IMR-90 (cell line): ENCODE measurements at regions not wholly inside any gene's neighbourhood (a gene's known extent, or its start where the extent isn't known, plus 50 kb on each side); places are given as distances from the start of the nearest gene placed in this dataset.

Experiments used
- ATAC-seq: fragments of 200-7000 bp; cut with Tn5 transposase; 2 replicates; pipeline ENCODE4 v1.9.1; 2020; ENCODE audit warnings: low read depth, mild to moderate bottlenecking, moderate library complexity
- BruUV-seq: library from RNA; stranded (reverse); fragments of 400-500 nt; replicated peaks from 2 replicates; lab custom pipeline; 2021; lab: Mats Ljungman, UMichigan
- CTCF ChIA-PET: fragments of 300-600 bp; formaldehyde crosslinking; extraction: SDS; loops from one replicate; lab custom pipeline; 2021; ENCODE audit warnings: antibody characterized with exemption; lab: Yijun Ruan, JAX
- POLR2A ChIA-PET: fragments of 300-600 bp; sonication (Branson Sonifier 250); formaldehyde crosslinking; loops from one replicate; lab custom pipeline; 2022; ENCODE audit warnings: antibody characterized with exemption; ENCODE audit not compliant: unreplicated experiment; lab: Charles Lee
- DNase-seq: peaks from one replicate; pipeline ENCODE4 v3.0.0; 2013
- H2AFZ ChIP-seq: replicated peaks from 2 replicates; pipeline ENCODE3; 2013; ENCODE audit warnings: low read length, mild to moderate bottlenecking; ENCODE audit not compliant: poor library complexity
- H2AK5ac ChIP-seq: 2 replicates; pipeline ENCODE4 v1.6.1; 2013; ENCODE audit warnings: low read depth, low read length, inconsistent platforms
- H2AK9ac ChIP-seq: replicated peaks from 2 replicates; pipeline ENCODE3; 2013; ENCODE audit warnings: mild to moderate bottlenecking, low read depth, low read length, moderate library complexity; ENCODE audit not compliant: poor library complexity
- H2BK120ac ChIP-seq: 2 replicates; pipeline ENCODE4 v1.6.1; 2013; ENCODE audit warnings: low read depth, low read length, inconsistent platforms
- H2BK15ac ChIP-seq: 3 replicates; pipeline ENCODE4 v1.6.1; 2013; ENCODE audit warnings: low read depth, low read length, inconsistent platforms
- H2BK20ac ChIP-seq: 2 replicates; pipeline ENCODE4 v1.6.1; 2013; ENCODE audit warnings: low read depth, mild to moderate bottlenecking, inconsistent platforms, low read length, moderate library complexity
- H2BK5ac ChIP-seq: 2 replicates; pipeline ENCODE4 v1.6.1; 2013; ENCODE audit warnings: mild to moderate bottlenecking, low read depth, low read length, inconsistent platforms; ENCODE audit not compliant: poor library complexity, severe bottlenecking
- H3K14ac ChIP-seq: replicated peaks from 2 replicates; pipeline ENCODE4 v1.6.1; 2013; ENCODE audit warnings: low read depth, low read length, inconsistent platforms
- H3K18ac ChIP-seq: 2 replicates; pipeline ENCODE4 v1.6.1; 2013; ENCODE audit warnings: low read depth, low read length, control low read depth
- H3K23ac ChIP-seq: 2 replicates; pipeline ENCODE4 v1.6.1; 2013; ENCODE audit warnings: low read depth, low read length, inconsistent platforms
- H3K27ac ChIP-seq: 2 replicates; pipeline ENCODE4 v1.5.1; 2013; ENCODE audit warnings: mild to moderate bottlenecking, control low read depth, low read length; ENCODE audit not compliant: insufficient read depth
- H3K27me3 ChIP-seq: 2 replicates; pipeline ENCODE4 v1.6.1; 2013; ENCODE audit warnings: low read length; ENCODE audit not compliant: control insufficient read depth, insufficient read depth
- H3K36me3 ChIP-seq: 2 replicates; pipeline ENCODE4 v1.6.1; 2013; ENCODE audit warnings: low read length, mixed read lengths; ENCODE audit not compliant: control insufficient read depth, insufficient read depth
- H3K4ac ChIP-seq: 2 replicates; pipeline ENCODE4 v1.6.1; 2013; ENCODE audit warnings: low read depth, low read length, inconsistent platforms
- H3K4me1 ChIP-seq: 2 replicates; pipeline ENCODE4 v1.6.1; 2013; ENCODE audit warnings: low read length, mixed read lengths; ENCODE audit not compliant: control insufficient read depth, insufficient read depth
- H3K4me2 ChIP-seq: 2 replicates; pipeline ENCODE4 v1.6.1; 2013; ENCODE audit warnings: low read depth, mild to moderate bottlenecking, control low read depth, low read length, moderate library complexity
- H3K4me3 ChIP-seq: 2 replicates; pipeline ENCODE4 v1.5.1; 2013; ENCODE audit warnings: low read depth, mild to moderate bottlenecking, control low read depth, low read length, moderate library complexity; ENCODE audit not compliant: insufficient read depth
- H3K56ac ChIP-seq: 2 replicates; pipeline ENCODE4 v1.6.1; 2013; ENCODE audit warnings: low read length, inconsistent platforms; ENCODE audit not compliant: insufficient read depth; ENCODE audit errors: extremely low read depth
- H3K79me1 ChIP-seq, 2 experiments: 2 replicates each; pipeline ENCODE4 v1.6.1; 2013; ENCODE audit warnings: low read length in 2 of 2, inconsistent platforms in 1 of 2, low read depth in 1 of 2
- H3K9ac ChIP-seq: 2 replicates; pipeline ENCODE4 v1.6.1; 2013; ENCODE audit warnings: low read depth, low read length, control low read depth
- H3K9me1 ChIP-seq: 2 replicates; pipeline ENCODE4 v1.6.1; 2013; ENCODE audit warnings: low read length, inconsistent platforms; ENCODE audit not compliant: insufficient read depth
- H3K9me3 ChIP-seq: 2 replicates; pipeline ENCODE4 v1.6.1; 2013; ENCODE audit warnings: low read length; ENCODE audit not compliant: control insufficient read depth, insufficient read depth
- H4K20me1 ChIP-seq: 2 replicates; pipeline ENCODE4 v1.6.1; 2013; ENCODE audit warnings: low read length, inconsistent platforms; ENCODE audit not compliant: insufficient read depth
- H4K5ac ChIP-seq: 2 replicates; pipeline ENCODE4 v1.6.1; 2013; ENCODE audit warnings: mild to moderate bottlenecking, low read depth, low read length, control low read depth
- H4K8ac ChIP-seq, 2 experiments: 2 replicates each; pipeline ENCODE4 v1.6.1; 2013; ENCODE audit warnings: low read depth in 2 of 2, low read length in 2 of 2, control low read depth in 1 of 2, inconsistent platforms in 1 of 2
- H4K91ac ChIP-seq: 2 replicates; pipeline ENCODE4 v1.6.1; 2013; ENCODE audit warnings: low read depth, low read length, inconsistent platforms; ENCODE audit not compliant: insufficient read depth
- BHLHE40 ChIP-seq: fragments of 150-350 bp; IDR thresholded peaks from 2 replicates; pipeline ENCODE4 v1.6.1; 2016; ENCODE audit warnings: mild to moderate bottlenecking, low read depth, low read length
- CEBPB ChIP-seq: IDR thresholded peaks from 2 replicates; pipeline ENCODE4 v1.6.1; 2012; ENCODE audit warnings: low read depth, low read length, improper control_type of control experiment
- CHD1 ChIP-seq: IDR thresholded peaks from 2 replicates; pipeline ENCODE4 v1.6.1; 2012; ENCODE audit warnings: low read depth, low read length, improper control_type of control experiment
- FOS ChIP-seq: fragments of 150-350 bp; IDR thresholded peaks from 2 replicates; pipeline ENCODE4 v1.6.1; 2016; ENCODE audit warnings: low read depth, low read length
- MAFK ChIP-seq: IDR thresholded peaks from 2 replicates; pipeline ENCODE4 v1.6.1; 2012; ENCODE audit warnings: low read depth, low read length, improper control_type of control experiment
- MAZ ChIP-seq: IDR thresholded peaks from 2 replicates; pipeline ENCODE4 v1.6.1; 2012; ENCODE audit warnings: low read depth, mild to moderate bottlenecking, low read length, improper control_type of control experiment, moderate library complexity, borderline replicate concordance
- MXI1 ChIP-seq: IDR thresholded peaks from 2 replicates; pipeline ENCODE4 v1.6.1; 2012; ENCODE audit warnings: low read depth, mild to moderate bottlenecking, low read length, moderate library complexity, borderline replicate concordance
- NFE2L2 ChIP-seq: fragments of 150-350 bp; IDR thresholded peaks from 2 replicates; pipeline ENCODE4 v1.6.1; 2016; ENCODE audit warnings: low read depth, mild to moderate bottlenecking, low read length
- POLR2A ChIP-seq: IDR thresholded peaks from 2 replicates; pipeline ENCODE4 v1.6.1; 2012; ENCODE audit warnings: mild to moderate bottlenecking, low read depth, low read length
- RAD21 ChIP-seq: IDR thresholded peaks from 2 replicates; pipeline ENCODE4 v1.6.1; 2012; ENCODE audit warnings: low read length, improper control_type of control experiment
- RCOR1 ChIP-seq: IDR thresholded peaks from 2 replicates; pipeline ENCODE4 v1.6.1; 2012; ENCODE audit warnings: mild to moderate bottlenecking, low read length, improper control_type of control experiment; ENCODE audit not compliant: insufficient replicate concordance
- RFX5 ChIP-seq: IDR thresholded peaks from 2 replicates; pipeline ENCODE4 v1.8.0; 2012; ENCODE audit warnings: low read depth, mild to moderate bottlenecking, low read length, moderate library complexity
- SMC3 ChIP-seq: fragments of 150-350 bp; IDR thresholded peaks from 2 replicates; pipeline ENCODE4 v1.6.1; 2016; ENCODE audit warnings: low read depth, mild to moderate bottlenecking, antibody characterized with exemption, low read length, moderate library complexity
- whole genome bisulfite sequencing, 2 experiments: methylation state at CpG; one replicate each; pipeline versions ENCODE4 v1.1.5 to v1.1.7; 2013; ENCODE audit warnings: missing lambda C conversion rate in 2 of 2; ENCODE audit not compliant: insufficient read length in 1 of 2; ENCODE audit errors: extremely low coverage in 2 of 2; 5-methylcytosine and 5-hydroxymethylcytosine counted together
- dilution Hi-C: fragments of 300-500 bp; cut with HindIII; formaldehyde crosslinking; loops from one replicate; pipeline ENCODE4 v1.14.3; 2018; ENCODE audit warnings: low sequenced_read_pairs; ENCODE audit not compliant: unreplicated experiment
- in situ Hi-C: fragments of 300-500 bp; cut with MboI; formaldehyde crosslinking; loops from 3 replicates; pipeline ENCODE4 v1.14.3; 2019; ENCODE audit warnings: low sequenced_read_pairs, inconsistent platforms, mixed read lengths
- intact Hi-C: fragments of 100-400 bp; cut with micrococcal nuclease; formaldehyde crosslinking; loops from 2 replicates; pipeline ENCODE4 v1.10.0; 2022
- TF ChIP-seq, protein P1 (sequence below): fragments of 150-350 bp; IDR thresholded peaks from 2 replicates; pipeline ENCODE4 v1.6.1; 2016; ENCODE audit warnings: low read depth, mild to moderate bottlenecking, low read length, moderate library complexity, borderline replicate concordance
- TF ChIP-seq, protein P2 (sequence below): fragments of 150-350 bp; IDR thresholded peaks from 2 replicates; pipeline ENCODE4 v1.6.1; 2017; ENCODE audit warnings: mild to moderate bottlenecking, antibody characterized with exemption, low read length, low read depth
- TF ChIP-seq, protein P3 (sequence below): conservative IDR thresholded peaks from 2 replicates; pipeline ENCODE4 v1.5.1; 2012; ENCODE audit warnings: mild to moderate bottlenecking, low read depth, low read length, improper control_type of control experiment

DNA sequence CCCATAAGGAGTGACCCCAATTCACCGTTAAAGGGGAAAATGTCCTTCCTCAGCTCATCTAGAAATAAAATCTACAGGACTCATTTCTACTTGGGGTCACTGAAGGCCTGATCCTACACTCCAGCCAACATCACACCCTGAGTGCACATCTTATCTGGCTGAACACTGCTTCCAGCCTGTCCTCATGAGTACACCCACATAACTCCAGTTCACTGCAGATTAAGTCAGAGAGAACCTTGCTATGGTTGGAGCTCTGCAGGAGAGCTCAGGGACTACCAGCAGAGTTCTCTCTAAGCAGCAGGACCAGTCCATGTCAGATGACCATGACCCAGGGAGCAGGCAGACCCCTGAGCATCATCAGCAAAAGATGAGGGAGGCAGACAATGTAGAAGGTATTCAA is 126.9 kb upstream of the MAP3K1 start:
- Histone ChIP-seq H4K8ac (no peak overlapping the region), H2BK5ac (no peak overlapping the region), H3K27me3 (no peaks in the 10 kb centered on the region), H3K4me3 (no peak overlapping the region), H3K14ac (no peak overlapping the region), H3K9me3 (no peaks in the 10 kb centered on the region), H4K20me1 (no peaks in the 10 kb centered on the region), H2AFZ (no peak overlapping the region), H2BK15ac (no peak overlapping the region), H3K9ac (no peak overlapping the region), H2BK120ac (no peak overlapping the region), H3K18ac (no peak overlapping the region), H2AK5ac (no peak overlapping the region), H3K9me1 (no peaks in the 10 kb centered on the region), H3K4ac (no peak overlapping the region), H3K36me3 (no peaks in the 10 kb centered on the region), H3K4me1 (no peaks in the 10 kb centered on the region), H4K5ac (no peak overlapping the region), H3K23ac (no peak overlapping the region), H3K79me1 (no peaks in the 10 kb centered on the region), H2AK9ac (no peak overlapping the region), H3K4me2 (no peak overlapping the region), H3K27ac (no peak overlapping the region), H4K91ac (no peak overlapping the region), H3K56ac (no peak overlapping the region), H2BK20ac (no peak overlapping the region)
- in situ Hi-C loops: no loop called here
- WGBS, 2 experiments: no CpG with 5 or more reads among the region's 1 CpG
- CTCF ChIA-PET: interaction anchor here (0.5 kb wide), 1 partner anchor 92 kb away, joined by 6 read pairs; no protein-coding TSS in a partner anchor
- no TSS peak for BruUV-seq
- ATAC-seq: no peak
- dilution Hi-C loops: no loop called here
- POLR2A ChIA-PET: no interaction called here
- no peak for DNase-seq
- intact Hi-C loops: no loop called here
- TF ChIP-seq, protein P1, sequence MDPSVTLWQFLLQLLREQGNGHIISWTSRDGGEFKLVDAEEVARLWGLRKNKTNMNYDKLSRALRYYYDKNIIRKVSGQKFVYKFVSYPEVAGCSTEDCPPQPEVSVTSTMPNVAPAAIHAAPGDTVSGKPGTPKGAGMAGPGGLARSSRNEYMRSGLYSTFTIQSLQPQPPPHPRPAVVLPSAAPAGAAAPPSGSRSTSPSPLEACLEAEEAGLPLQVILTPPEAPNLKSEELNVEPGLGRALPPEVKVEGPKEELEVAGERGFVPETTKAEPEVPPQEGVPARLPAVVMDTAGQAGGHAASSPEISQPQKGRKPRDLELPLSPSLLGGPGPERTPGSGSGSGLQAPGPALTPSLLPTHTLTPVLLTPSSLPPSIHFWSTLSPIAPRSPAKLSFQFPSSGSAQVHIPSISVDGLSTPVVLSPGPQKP: no peak
- TF ChIP-seq FOS: no peak
- no peak for TF ChIP-seq RCOR1
- TF ChIP-seq BHLHE40: no peak
- no peak for TF ChIP-seq CHD1
- TF ChIP-seq RFX5: no peak
- TF ChIP-seq, protein P2, sequence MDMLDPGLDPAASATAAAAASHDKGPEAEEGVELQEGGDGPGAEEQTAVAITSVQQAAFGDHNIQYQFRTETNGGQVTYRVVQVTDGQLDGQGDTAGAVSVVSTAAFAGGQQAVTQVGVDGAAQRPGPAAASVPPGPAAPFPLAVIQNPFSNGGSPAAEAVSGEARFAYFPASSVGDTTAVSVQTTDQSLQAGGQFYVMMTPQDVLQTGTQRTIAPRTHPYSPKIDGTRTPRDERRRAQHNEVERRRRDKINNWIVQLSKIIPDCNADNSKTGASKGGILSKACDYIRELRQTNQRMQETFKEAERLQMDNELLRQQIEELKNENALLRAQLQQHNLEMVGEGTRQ: no peak
- no peak for TF ChIP-seq RAD21
- no peak for TF ChIP-seq NFE2L2
- no peak for TF ChIP-seq MAZ
- TF ChIP-seq MXI1: no peak
- TF ChIP-seq CEBPB: no peak
- no peak for TF ChIP-seq POLR2A
- TF ChIP-seq, protein P3, sequence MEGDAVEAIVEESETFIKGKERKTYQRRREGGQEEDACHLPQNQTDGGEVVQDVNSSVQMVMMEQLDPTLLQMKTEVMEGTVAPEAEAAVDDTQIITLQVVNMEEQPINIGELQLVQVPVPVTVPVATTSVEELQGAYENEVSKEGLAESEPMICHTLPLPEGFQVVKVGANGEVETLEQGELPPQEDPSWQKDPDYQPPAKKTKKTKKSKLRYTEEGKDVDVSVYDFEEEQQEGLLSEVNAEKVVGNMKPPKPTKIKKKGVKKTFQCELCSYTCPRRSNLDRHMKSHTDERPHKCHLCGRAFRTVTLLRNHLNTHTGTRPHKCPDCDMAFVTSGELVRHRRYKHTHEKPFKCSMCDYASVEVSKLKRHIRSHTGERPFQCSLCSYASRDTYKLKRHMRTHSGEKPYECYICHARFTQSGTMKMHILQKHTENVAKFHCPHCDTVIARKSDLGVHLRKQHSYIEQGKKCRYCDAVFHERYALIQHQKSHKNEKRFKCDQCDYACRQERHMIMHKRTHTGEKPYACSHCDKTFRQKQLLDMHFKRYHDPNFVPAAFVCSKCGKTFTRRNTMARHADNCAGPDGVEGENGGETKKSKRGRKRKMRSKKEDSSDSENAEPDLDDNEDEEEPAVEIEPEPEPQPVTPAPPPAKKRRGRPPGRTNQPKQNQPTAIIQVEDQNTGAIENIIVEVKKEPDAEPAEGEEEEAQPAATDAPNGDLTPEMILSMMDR: no peak
- no peak for TF ChIP-seq SMC3
- no peak for TF ChIP-seq MAFK
